Smooth muscle cell (in vitro differentiated cells): ENCODE measurements at regions not wholly inside any gene's neighbourhood (a gene's known extent, or its start where the extent isn't known, plus 50 kb on each side); places are given as distances from the start of the nearest gene placed in this dataset.
A peak's percentile ranks its signal among the peaks of the same experiment; 100 is the strongest.

ENCODE experiments used
- DNase-seq: peaks from one replicate; lab custom pipeline; 2025; ENCODE audit not compliant: unreplicated experiment; lab: John Stamatoyannopoulos, UW
- H2AFZ ChIP-seq: fragments of 200-600 bp; sonication (generic); 2 replicates; pipeline ENCODE4 v1.6.0; 2016; ENCODE audit warnings: antibody characterized with exemption, low read depth, mild to moderate bottlenecking
- H3F3A ChIP-seq: fragments of 200-600 bp; sonication (generic); 2 replicates; pipeline ENCODE4 v1.6.0; 2017; ENCODE audit warnings: antibody characterized with exemption, low read depth
- H3K27ac ChIP-seq: fragments of 200-600 bp; sonication (generic); 2 replicates; pipeline ENCODE4 v1.5.1; 2016; ENCODE audit warnings: low read depth, mild to moderate bottlenecking
- H3K27me3 ChIP-seq: fragments of 200-600 bp; sonication (generic); 2 replicates; pipeline ENCODE4 v1.6.1; 2016; ENCODE audit warnings: low read depth, mild to moderate bottlenecking
- H3K36me3 ChIP-seq: fragments of 200-600 bp; sonication (generic); 2 replicates; pipeline ENCODE4 v1.5.1; 2016; ENCODE audit warnings: low read depth
- H3K4me1 ChIP-seq: fragments of 200-600 bp; sonication (generic); 2 replicates; pipeline ENCODE4 v1.5.1; 2016; ENCODE audit warnings: low read depth
- H3K4me2 ChIP-seq: fragments of 200-600 bp; sonication (generic); 2 replicates; pipeline ENCODE4 v1.6.0; 2016; ENCODE audit warnings: mild to moderate bottlenecking
- H3K4me3 ChIP-seq: fragments of 200-600 bp; sonication (generic); 2 replicates; pipeline ENCODE4 v1.5.1; 2016; ENCODE audit warnings: mild to moderate bottlenecking
- H3K79me2 ChIP-seq: fragments of 200-600 bp; sonication (generic); 2 replicates; pipeline ENCODE4 v1.6.0; 2016; ENCODE audit warnings: low read depth, mild to moderate bottlenecking
- H3K9ac ChIP-seq: fragments of 200-600 bp; sonication (generic); 2 replicates; pipeline ENCODE4 v1.6.0; 2016; ENCODE audit warnings: low read depth
- H3K9me3 ChIP-seq: fragments of 200-600 bp; sonication (generic); replicated peaks from 2 replicates; pipeline ENCODE4 v1.5.1; 2016; ENCODE audit warnings: low read depth
- H4K20me1 ChIP-seq: fragments of 200-600 bp; sonication (generic); 2 replicates; pipeline ENCODE4 v1.6.0; 2016; ENCODE audit warnings: low read depth
- WGBS: methylation state at CpG from one replicate; pipeline ENCODE4 v1.1.7; 2016; ENCODE audit warnings: low lambda C conversion rate; 5-methylcytosine and 5-hydroxymethylcytosine counted together
- TF ChIP-seq, protein P1 (sequence below): fragments of 200-600 bp; sonication (generic); IDR thresholded peaks from 2 replicates; pipeline ENCODE4 v1.5.1; 2017; ENCODE audit warnings: borderline replicate concordance, mild to moderate bottlenecking, antibody characterized with exemption; ENCODE audit not compliant: insufficient read depth, poor library complexity, severe bottlenecking

DNA sequence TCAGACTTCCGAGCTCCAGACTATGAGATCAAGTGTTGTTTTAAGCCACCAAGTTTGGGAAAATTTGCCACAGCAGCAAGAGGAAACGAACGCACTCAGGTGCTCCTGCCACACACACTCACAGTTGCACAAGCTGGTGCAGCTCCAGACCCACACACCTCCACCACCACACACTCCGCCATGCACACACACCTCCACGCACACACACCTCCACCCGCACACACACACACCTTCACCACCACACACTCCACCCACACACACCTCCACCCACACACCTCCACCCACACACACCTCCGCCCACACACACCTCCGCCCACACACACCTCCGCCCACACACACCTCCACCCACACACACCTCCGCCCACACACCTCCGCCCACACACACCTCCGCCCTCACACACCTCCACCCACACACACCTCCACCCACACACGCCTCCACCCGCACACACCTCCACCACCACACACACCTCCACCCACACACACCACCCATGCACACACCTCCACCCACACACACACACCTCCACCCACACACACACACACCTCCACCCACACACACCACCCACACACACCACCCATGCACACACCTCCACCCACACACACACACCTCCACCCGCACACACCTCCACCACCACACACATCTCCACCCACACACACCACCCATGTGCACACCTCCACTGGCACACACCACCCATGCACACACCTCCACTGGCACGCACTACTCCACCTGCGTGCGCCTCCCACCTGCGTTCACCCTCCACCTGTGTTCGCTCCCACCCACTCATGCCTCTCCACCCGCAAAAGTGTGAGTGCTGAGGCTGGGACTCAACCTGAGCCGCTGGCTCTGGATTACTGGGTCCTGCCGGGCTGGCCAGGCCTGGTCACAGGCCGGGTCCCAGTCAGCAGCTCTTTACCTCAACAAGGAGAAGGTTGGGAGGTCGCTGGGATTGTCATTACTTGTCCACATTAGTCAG is 175.6 kb downstream of the BMP7 start:
- Histone ChIP-seq H3F3A (no peaks in the 10 kb centered on the region), H3K27ac (no peak overlapping the region), H3K4me2 (no peak overlapping the region), H3K9ac (no peak overlapping the region), H3K4me3 (no peak overlapping the region), H3K79me2 (no peaks in the 10 kb centered on the region), H3K27me3 (no peaks in the 10 kb centered on the region), H3K4me1 (no peaks in the 10 kb centered on the region), H3K9me3 (no peaks in the 10 kb centered on the region), H4K20me1 (no peaks in the 10 kb centered on the region), H2AFZ (no peak overlapping the region), H3K36me3 (no peaks in the 10 kb centered on the region)
- TF ChIP-seq, protein P1, sequence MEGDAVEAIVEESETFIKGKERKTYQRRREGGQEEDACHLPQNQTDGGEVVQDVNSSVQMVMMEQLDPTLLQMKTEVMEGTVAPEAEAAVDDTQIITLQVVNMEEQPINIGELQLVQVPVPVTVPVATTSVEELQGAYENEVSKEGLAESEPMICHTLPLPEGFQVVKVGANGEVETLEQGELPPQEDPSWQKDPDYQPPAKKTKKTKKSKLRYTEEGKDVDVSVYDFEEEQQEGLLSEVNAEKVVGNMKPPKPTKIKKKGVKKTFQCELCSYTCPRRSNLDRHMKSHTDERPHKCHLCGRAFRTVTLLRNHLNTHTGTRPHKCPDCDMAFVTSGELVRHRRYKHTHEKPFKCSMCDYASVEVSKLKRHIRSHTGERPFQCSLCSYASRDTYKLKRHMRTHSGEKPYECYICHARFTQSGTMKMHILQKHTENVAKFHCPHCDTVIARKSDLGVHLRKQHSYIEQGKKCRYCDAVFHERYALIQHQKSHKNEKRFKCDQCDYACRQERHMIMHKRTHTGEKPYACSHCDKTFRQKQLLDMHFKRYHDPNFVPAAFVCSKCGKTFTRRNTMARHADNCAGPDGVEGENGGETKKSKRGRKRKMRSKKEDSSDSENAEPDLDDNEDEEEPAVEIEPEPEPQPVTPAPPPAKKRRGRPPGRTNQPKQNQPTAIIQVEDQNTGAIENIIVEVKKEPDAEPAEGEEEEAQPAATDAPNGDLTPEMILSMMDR = no peak
- DNase-seq = no peak
- 93% methylated on average over 14 of the region's 25 CpGs for WGBS

DNA sequence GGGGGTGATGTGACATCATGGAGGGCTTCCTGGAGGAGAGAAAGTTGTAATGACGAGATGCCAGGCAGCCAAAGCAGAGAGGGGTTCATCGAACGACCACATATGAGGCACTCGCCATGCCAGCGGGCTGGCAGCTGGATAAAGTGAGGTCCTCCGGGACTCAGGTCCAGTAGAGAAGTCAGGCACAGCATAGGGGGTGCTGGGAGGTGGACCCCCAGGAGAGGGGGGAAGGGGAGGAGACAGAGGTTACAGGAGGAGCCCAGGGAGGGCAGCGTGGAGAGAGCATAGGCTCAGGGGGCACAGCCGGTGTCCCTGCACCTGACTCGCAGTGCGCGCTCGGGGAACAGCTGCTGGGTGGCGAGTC is 174.7 kb downstream of the BMP7 start:
- no peaks in the 10 kb centered on the region for H4K20me1 ChIP-seq
- WGBS = 78% methylated on average over 13 of the region's 13 CpGs
- TF ChIP-seq, protein P1 = no peak
- H3K4me1 ChIP-seq = no peaks in the 10 kb centered on the region
- H3F3A ChIP-seq = no peaks in the 10 kb centered on the region
- H3K4me3 ChIP-seq = no peak overlapping the region
- no peak overlapping the region for H3K9ac ChIP-seq
- H3K27me3 ChIP-seq = no peaks in the 10 kb centered on the region
- H2AFZ ChIP-seq = no peak overlapping the region
- H3K4me2 ChIP-seq = no peak overlapping the region
- no peak for DNase-seq
- no peaks in the 10 kb centered on the region for H3K79me2 ChIP-seq
- no peaks in the 10 kb centered on the region for H3K36me3 ChIP-seq
- no peak overlapping the region for H3K27ac ChIP-seq
- H3K9me3 ChIP-seq = no peaks in the 10 kb centered on the region

DNA sequence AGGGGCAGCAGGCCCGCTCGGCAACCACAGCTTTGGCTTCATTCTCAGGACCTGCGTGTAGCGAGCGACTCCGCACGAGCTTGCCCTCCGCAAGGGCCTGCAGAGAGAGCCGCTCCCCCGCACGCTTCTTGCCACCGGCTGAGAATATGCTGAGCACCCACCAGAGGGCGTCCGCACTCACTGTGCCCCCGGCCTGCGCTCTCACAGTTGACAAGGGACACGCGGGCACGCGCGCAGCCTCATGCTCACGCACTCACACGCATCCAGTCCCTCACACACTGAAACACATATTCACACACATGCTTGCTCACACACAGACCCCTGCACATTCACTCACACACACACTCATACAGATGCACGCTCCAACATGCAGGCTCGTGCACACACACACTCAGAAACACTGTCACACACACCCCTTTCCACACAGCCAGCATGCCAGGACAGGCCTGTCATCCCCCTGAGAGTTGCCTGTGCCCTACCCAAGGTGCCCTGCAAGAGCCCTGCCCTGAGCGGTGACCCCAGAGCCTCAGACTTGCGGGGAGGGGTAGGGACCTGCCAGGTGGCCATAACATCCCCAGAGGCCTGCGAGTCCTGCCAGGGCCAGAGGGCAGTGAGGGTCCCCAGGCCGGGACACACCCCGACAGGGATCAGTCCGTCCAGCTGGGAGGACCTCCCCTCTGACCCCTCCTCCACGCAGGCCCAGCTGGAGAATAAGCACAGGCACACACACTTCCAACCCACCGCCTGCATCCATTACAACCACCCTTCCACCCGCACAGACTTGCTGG is 174.1 kb downstream of the BMP7 start:
- Histone ChIP-seq H4K20me1 (no peaks in the 10 kb centered on the region), H2AFZ (no peak overlapping the region), H3K4me3 (no peak overlapping the region), H3K27me3 (no peaks in the 10 kb centered on the region), H3K9ac (no peak overlapping the region), H3K4me2 (no peak overlapping the region), H3K79me2 (no peaks in the 10 kb centered on the region), H3K4me1 (peaks cover 4% of the 10 kb centered on the region), H3K9me3 (no peaks in the 10 kb centered on the region), H3K36me3 (no peaks in the 10 kb centered on the region), H3K27ac (no peak overlapping the region), H3F3A (no peaks in the 10 kb centered on the region)
- TF ChIP-seq, protein P1 = peak; percentile 81
- 30% methylated on average over 32 of the region's 34 CpGs for WGBS
- DNase-seq = peak; percentile 28
